Right cardiac atrium (tissue), 5 donors: ENCODE measurements at regions not wholly inside any gene's neighbourhood (a gene's known extent, or its start where the extent isn't known, plus 50 kb on each side); places are given as distances from the start of the nearest gene placed in this dataset.

Experiments
- ATAC-seq, 2 donors: fragments of 200-7000 bp; cut with Tn5 transposase; one replicate each; pipeline versions ENCODE4 v1.8.0 to v1.9.1; 2020; ENCODE audit warnings: moderate library complexity in 2 of 2, mild to moderate bottlenecking in 1 of 2
- DNase-seq, 3 donors: peaks; one replicate each; pipeline ENCODE4 v3.0.0-alpha.2; 2020
- H3K27ac ChIP-seq: one replicate; pipeline ENCODE4 v1.5.1; 2013; ENCODE audit warnings: mild to moderate bottlenecking, low read length, control low read depth, moderate library complexity
- H3K27me3 ChIP-seq: one replicate; pipeline ENCODE4 v1.6.1; 2013; ENCODE audit not compliant: control insufficient read depth, insufficient read depth
- H3K4me1 ChIP-seq: one replicate; pipeline ENCODE4 v1.6.1; 2013; ENCODE audit warnings: low read length; ENCODE audit not compliant: control insufficient read depth, insufficient read depth
- H3K4me3 ChIP-seq: one replicate; pipeline ENCODE4 v1.5.1; 2013; ENCODE audit warnings: low read length, control low read depth
- H3K9me3 ChIP-seq: one replicate; pipeline ENCODE4 v1.6.1; 2013; ENCODE audit warnings: low read length; ENCODE audit not compliant: control insufficient read depth
- WGBS: extraction: QIAGEN DNeasy Blood & Tissue Kit; methylation state at CpG from one replicate; pipeline ENCODE4 v1.1.7; 2013; 5-methylcytosine and 5-hydroxymethylcytosine counted together
- intact Hi-C, 4 donors: fragments of 100-400 bp; cut with DNase I; formaldehyde crosslinking; loops; one replicate each; pipeline versions ENCODE4 v1.11.0 to v1.14.0; 2022 to 2023
- donor health status: healthy with polysubstance abuse.
- donor health status: DM: no; HTN: yes; CAD: no.
- donor health status: DM: no; HTN: no; CAD: no.
- donor health status: DM: no; HTN: yes; CAD: no; lungs with severe emphysema.
- donor health status: DM: yes; HTN: yes; CAD: no.

DNA sequence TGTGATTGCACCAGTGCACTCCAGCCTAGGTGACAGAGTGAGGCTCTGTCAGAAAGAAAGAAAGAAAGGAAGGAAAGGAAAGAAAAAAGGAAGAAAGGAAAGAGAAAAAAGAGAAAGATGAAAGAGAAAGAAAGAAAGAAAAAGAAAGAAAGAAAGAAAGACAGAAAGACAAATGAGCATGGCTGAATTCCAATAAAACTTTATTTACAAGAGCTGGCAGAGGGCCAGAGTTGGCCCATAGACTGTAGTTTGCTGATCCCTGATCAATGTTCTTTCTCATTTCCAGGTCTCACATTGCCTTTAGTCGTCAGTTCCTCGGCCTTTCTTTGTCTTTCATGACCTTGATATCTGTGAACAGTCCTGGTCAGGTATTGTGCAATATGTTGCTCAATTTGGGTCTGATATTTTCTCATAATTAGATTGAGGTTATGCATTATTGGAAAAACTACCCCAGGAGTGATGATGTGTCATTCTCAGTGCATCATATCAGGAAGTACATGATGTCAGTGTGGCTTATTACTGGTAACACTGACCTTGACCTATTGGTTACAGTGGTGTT, 68.5 kb upstream of the MED9 start:
- Histone ChIP-seq H3K4me1 (no peaks in the 10 kb centered on the region), H3K27me3 (no peaks in the 10 kb centered on the region), H3K4me3 (no peak overlapping the region), H3K27ac (no peak overlapping the region), H3K9me3 (no peaks in the 10 kb centered on the region)
- 64% methylated on average over 2 of the region's 2 CpGs for WGBS
- ATAC-seq, result no peak
- DNase-seq, result no peak
- intact Hi-C loops, result no loop called here

DNA sequence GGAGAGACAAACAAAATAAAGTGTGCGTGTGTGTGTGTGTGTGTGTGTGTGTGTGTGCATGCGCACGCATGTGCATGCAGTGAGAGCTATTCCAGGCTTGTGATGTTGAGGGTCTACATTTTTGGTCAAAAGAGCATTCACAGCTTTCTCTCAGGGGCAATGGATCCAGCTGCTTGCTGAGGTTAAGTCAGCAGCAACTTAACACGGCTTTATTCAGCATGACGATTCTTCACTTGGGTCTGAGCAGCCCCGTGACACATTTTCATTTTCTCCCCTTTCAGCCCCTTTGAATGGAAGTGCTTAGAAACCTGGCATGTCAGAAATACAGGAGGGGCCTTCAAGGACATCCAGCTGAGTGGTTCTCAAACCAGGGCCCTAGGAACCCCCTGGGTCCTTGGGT, 66.4 kb upstream of the MED9 start:
- no peak overlapping the region for H3K4me3 ChIP-seq
- no peaks in the 10 kb centered on the region for H3K27me3 ChIP-seq
- ATAC-seq (no peak), DNase-seq (no peak)
- intact Hi-C loops, result no loop called here
- 84% methylated on average over 6 of the region's 6 CpGs for WGBS
- no peaks in the 10 kb centered on the region for H3K4me1 ChIP-seq
- H3K9me3 ChIP-seq, result no peaks in the 10 kb centered on the region
- H3K27ac ChIP-seq, result no peak overlapping the region

DNA sequence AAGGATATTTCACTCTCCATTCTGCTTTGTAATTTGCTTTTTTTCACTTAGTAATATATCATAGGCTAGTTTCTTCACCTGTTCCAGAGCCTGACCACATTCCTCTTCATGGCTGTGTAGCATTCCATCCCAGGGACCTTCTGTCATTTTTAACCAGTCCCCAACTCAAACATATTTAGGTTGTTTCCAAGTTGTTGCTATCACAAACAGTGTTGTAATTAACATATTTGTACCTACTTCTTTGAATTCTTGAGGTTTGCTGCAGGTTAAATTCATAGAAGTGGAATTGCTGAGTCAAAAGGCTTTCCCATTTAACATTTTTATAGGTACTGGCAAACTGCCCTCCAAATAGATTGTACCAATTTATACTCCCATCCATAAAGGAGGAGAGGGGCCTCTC, 65.1 kb upstream of the MED9 start:
- Histone ChIP-seq H3K27ac (no peak overlapping the region), H3K27me3 (no peaks in the 10 kb centered on the region), H3K4me3 (no peak overlapping the region), H3K9me3 (no peaks in the 10 kb centered on the region), H3K4me1 (no peaks in the 10 kb centered on the region)
- no peak for ATAC-seq
- DNase-seq, result no peak
- intact Hi-C loops, result no loop called here

DNA sequence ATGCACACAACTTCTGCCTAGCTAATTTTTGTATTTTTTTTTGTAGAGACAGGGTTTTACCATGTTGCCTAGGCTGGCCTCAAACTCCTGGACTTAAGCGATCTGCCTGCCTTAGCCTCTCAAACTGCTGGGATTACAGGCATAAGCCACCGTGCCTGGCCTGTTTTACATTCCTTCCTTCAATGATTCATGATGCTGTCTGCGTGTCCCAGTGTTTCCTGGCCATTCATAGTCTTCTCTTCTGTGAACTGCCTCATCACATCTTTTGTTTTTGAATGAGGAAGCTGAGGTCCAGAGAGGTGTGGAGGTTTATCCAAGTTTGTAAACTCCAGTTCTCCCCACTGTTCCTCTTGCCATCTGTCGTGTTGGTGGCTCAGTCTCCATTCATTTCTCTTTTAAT, 64.5 kb upstream of the MED9 start:
- no peak overlapping the region for H3K27ac ChIP-seq
- intact Hi-C loops, result no loop called here
- DNase-seq, result no peak
- no peaks in the 10 kb centered on the region for H3K27me3 ChIP-seq
- H3K4me1 ChIP-seq, result no peaks in the 10 kb centered on the region
- 56% methylated on average over 4 of the region's 4 CpGs for WGBS
- ATAC-seq, result no peak
- H3K4me3 ChIP-seq, result no peak overlapping the region
- no peaks in the 10 kb centered on the region for H3K9me3 ChIP-seq

DNA sequence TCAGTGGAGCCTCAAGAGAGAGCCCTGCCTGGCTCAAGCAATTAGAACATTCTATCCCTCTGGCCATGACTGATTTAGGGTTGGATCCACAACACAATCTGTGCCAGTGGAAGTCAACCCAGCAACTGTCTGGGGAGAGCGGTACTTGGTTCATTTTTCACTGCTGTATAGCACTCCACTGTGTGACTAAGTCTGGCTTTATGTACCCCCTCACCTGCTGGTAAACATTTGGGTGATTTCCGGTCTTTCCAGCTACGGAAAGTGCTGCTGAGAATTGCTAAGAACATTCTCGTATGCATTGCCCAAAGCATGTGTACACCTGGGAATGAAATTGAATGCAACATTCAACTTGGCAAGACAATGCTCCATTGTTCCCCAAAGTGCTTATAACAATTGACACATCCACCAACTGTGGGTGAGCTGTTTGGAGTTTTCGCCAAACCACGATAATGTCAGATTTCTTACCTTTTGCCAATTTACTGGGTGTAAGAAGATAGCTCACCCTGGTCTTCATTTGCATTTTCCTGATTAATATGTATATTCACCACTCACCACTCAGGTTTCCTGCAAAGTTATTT, 63.5 kb upstream of the MED9 start:
- no peak for ATAC-seq
- WGBS, result 75% methylated on average over 6 of the region's 6 CpGs

DNA sequence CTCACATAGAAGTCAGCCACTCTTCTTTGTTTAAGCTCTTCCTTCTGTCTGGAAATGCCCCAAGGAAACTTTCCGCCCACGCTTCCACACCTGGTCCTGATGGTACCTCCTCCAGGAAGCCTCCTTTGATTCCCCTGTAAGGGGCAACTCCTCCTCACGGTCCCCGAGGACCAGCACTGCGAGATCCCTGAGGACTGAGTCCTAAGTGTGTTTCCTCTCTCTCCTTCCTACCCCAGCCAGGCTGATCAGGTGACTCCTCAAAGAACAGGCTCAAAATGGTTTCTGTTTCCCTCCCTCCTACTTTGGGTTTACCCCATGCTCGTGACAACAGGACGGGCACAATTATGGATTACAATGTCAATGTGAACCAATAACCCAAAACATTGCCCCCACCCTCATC, 63.0 kb upstream of the MED9 start:
- DNase-seq, result no peak
- Histone ChIP-seq H3K27me3 (no peaks in the 10 kb centered on the region), H3K9me3 (no peaks in the 10 kb centered on the region), H3K4me3 (no peak overlapping the region), H3K27ac (no peak overlapping the region), H3K4me1 (peaks cover 4% of the 10 kb centered on the region)
- no peak for ATAC-seq
- intact Hi-C loops, result no loop called here
- WGBS, result 56% methylated on average over 7 of the region's 7 CpGs

More for the DNA sequence above, 63.5 kb upstream of the MED9 start:
- Histone ChIP-seq H3K4me1 (no peaks in the 10 kb centered on the region), H3K27ac (no peak overlapping the region), H3K27me3 (no peaks in the 10 kb centered on the region), H3K9me3 (no peaks in the 10 kb centered on the region), H3K4me3 (no peak overlapping the region)
- intact Hi-C loops, result no loop called here
- no peak for DNase-seq

DNA sequence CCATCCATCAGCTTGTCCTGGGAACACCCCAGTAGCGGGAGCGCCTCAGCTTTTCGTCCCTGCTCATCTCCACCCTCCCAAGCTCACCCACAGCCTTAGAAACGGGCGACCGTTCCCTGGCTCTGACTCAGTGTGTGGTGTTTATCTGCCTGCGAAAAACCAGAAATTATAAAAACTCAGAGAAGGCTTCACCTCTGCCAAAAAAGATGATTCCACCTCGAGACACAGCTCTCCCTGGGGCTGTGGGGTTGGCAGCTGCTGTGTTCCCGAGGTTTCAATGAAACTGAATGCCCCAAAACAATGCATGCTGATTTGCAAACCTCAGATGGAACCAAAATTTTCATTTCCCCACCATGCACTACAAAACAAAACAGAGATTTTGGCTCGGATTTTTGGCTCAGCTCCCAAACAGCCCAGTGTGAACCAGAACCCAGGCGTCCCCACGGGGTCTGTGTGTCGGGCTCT, 62.4 kb upstream of the MED9 start:
- ATAC-seq, result peak; percentile 29 to 49
- intact Hi-C loops, result no loop called here
- no peaks in the 10 kb centered on the region for H3K27me3 ChIP-seq
- 41% methylated on average over 13 of the region's 13 CpGs for WGBS
- peaks cover 5% of the 10 kb centered on the region for H3K4me1 ChIP-seq
- no peaks in the 10 kb centered on the region for H3K9me3 ChIP-seq
- DNase-seq, result peak in 2 of 3 donors; percentile 43 to 77
- no peak overlapping the region for H3K27ac ChIP-seq
- H3K4me3 ChIP-seq, result no peak overlapping the region

DNA sequence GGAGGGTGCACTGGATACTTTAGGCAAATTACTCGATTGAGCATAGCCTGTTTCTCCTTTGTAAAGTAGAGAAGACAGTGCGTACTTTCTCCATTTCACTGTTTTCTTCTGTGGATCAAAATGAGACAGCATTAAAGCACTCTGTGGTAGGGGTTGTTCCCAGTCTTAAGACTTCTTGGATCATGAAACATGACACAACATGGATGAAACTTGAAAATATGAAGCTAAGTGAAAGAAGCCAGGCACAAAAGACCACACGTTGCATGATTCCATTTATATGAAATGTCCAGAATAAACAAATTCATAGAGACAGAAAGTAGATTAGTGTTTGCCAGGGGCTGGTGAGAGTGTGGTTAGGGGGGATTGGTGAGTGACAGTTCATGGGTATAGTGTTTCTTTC, 61.8 kb upstream of the MED9 start:
- no peaks in the 10 kb centered on the region for H3K27me3 ChIP-seq
- peaks cover 8% of the 10 kb centered on the region for H3K4me1 ChIP-seq
- H3K27ac ChIP-seq, result no peak overlapping the region
- intact Hi-C loops, result no loop called here
- ATAC-seq, result no peak
- DNase-seq, result no peak
- no peak overlapping the region for H3K4me3 ChIP-seq
- H3K9me3 ChIP-seq, result no peaks in the 10 kb centered on the region
- 87% methylated on average over 3 of the region's 3 CpGs for WGBS

DNA sequence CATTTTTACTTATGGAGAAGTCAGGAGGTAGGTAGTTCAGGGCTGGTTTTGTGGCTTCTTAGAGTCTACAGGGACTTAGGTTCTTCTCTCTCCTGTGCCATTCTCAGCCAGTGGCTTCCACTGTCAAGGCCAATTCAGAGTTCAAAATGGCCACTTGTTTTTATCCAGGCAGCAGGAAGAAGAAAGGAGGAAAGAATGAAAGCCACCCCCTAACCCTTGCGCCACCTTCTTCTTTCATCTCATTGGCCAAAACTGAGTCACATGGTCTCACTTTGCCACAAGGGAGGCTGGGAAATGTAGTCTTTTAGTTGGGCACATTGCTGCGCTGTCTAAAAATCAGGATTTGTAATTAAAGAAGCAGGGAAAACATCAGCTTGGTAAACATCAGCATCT, 60.8 kb upstream of the MED9 start:
- no peaks in the 10 kb centered on the region for H3K27me3 ChIP-seq
- H3K4me3 ChIP-seq, result no peak overlapping the region
- 92% methylated on average over 2 of the region's 2 CpGs for WGBS
- peak overlapping the region; percentile 94 for H3K27ac ChIP-seq
- intact Hi-C loops, result no loop called here
- DNase-seq, result no peak
- ATAC-seq, result no peak
- peaks cover 10% of the 10 kb centered on the region for H3K4me1 ChIP-seq
- no peaks in the 10 kb centered on the region for H3K9me3 ChIP-seq

DNA sequence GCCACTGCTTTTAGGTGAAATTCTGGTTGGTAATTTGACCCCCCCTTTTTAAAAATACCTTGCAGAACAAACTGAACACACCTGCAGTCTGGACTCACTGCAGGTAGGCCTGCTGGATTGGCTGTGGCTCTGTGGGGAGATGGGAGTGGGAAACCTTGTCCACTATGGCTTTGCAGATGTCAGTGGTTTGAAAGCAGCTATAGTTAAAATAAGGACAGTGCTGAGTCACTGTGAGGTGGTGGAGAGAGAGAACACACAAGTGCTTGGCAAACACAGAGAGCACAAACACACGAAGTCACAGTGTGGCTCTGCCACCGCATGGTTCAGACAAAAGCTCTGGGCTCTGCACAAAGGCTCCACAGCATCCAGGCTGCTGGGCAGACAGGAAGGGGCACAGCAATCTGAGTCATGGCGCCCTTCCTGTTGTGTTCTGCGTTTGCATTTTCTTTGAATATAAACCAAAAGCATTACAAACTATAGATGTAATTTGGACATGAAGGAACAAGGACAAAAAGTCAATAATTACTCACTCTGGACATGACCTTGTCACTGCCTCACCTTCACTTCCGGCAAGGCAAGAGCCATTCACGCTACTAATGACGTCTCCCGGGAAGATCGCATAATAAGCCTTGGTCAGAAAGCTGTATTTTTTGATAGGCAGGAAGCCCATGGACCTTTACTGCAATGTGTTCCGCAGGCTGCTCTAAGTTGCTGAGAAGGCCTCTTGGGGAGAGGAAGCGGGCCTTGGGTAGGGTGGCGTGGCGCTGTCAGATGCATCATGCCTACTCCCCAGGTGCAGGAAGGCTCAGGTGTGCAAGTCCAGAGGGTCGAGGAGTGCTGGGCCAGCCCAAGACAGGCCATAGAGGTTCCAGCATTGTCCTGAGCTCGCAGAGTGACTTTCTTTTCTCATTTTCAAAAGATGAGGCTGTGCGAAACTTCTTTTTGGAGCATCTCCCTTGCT, 60.1 kb upstream of the MED9 start:
- ATAC-seq (peak; percentile 65 to 71), DNase-seq (peak in 1 of 3 donors; percentile 41)
- H3K27ac ChIP-seq, result peak overlapping the region; percentile 94
- H3K9me3 ChIP-seq, result no peaks in the 10 kb centered on the region
- intact Hi-C loops, result no loop called here
- H3K4me1 ChIP-seq, result peaks cover 10% of the 10 kb centered on the region
- 78% methylated on average over 16 of the region's 16 CpGs for WGBS
- no peak overlapping the region for H3K4me3 ChIP-seq
- no peaks in the 10 kb centered on the region for H3K27me3 ChIP-seq

DNA sequence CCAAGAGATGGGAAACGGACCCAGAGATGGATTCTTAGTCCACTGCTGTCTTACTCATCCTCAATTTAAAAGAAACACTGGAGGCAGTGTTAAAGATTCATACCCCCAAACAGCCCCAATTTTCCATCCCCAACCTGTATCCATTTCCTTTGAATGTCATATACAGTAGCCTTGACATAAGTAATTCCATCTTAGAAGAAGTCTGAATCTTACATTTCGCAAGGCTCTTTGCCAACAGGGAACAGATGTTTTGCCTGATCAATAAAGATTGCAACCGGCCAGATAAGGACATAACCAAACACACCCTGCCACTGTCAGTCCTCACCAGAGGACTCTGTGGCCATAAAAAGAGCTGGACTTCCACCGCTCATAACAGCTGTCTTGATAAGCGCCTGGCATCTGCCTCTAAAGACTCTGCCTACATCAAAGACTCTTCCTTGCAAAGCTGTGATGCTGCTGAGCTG, 59.0 kb upstream of the MED9 start:
- Histone ChIP-seq H3K27me3 (no peaks in the 10 kb centered on the region), H3K27ac (peak overlapping the region; percentile 65), H3K4me3 (no peak overlapping the region), H3K4me1 (peaks cover 10% of the 10 kb centered on the region), H3K9me3 (no peaks in the 10 kb centered on the region)
- WGBS, result 73% methylated on average over 5 of the region's 5 CpGs
- intact Hi-C loops, result no loop called here
- ATAC-seq (no peak), DNase-seq (no peak)
